ENCODE measurements at regions not wholly inside any gene's neighbourhood (a gene's known extent, or its start where the extent isn't known, plus 50 kb on each side); places are given as distances from the start of the nearest gene placed in this dataset.
A peak's percentile ranks its signal among the peaks of the same experiment; 100 is the strongest.

DNA sequence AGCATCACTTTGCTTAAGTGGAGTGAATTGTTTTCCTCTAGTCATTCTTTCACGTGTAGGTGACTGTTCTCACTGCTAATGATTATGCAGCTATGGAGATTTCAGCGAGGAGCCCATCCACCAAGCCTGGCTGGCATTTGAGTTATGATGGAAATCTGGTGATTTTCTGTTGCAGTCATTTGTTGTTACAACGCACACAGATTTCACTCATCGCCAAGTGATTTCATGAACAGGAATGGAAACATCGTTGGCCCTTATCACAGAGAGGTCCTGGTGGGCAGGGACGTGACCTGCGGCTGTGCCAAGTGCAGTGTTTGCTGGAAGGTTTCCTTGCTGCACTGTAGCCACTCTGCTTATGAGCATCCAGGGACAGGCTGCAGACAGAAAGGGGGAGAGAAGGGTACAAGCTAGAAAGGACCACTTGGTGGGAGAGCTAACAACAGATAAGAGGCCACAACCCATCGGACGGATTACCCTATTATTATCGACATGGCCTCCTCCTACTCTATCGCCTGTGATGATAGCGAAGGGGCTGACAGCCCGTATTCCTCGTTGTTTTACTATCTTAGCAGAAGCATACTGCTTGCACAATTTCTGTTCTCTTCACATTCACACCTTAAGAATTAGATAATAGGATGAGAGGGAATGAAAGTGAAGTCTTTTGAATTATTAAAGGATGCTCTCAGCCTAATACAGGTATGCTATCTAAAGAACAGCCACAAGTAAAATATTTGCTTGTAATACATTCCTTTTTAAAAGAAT lies 99.0 kb upstream of the PITRM1 start:
- no peaks in the 10 kb centered on the region for H3K27me3 ChIP-seq
- DNase-seq, result peak; percentile 15 to 36
- no peak overlapping the region for H3K4me3 ChIP-seq
- H3K27ac ChIP-seq, result peak overlapping the region in 3 of 10 donors; percentile 9 to 43 (median 12)
- 44 to 61% methylated on average over 14 of the region's 14 CpGs for WGBS, 2 donors
- peak in 6 of 8 donors; percentile 47 to 79 (median 72) for ATAC-seq
- peaks cover 0 to 26% (median 10%) of the 10 kb centered on the region in 9 donors for H3K4me1 ChIP-seq
- TF ChIP-seq, protein P1, sequence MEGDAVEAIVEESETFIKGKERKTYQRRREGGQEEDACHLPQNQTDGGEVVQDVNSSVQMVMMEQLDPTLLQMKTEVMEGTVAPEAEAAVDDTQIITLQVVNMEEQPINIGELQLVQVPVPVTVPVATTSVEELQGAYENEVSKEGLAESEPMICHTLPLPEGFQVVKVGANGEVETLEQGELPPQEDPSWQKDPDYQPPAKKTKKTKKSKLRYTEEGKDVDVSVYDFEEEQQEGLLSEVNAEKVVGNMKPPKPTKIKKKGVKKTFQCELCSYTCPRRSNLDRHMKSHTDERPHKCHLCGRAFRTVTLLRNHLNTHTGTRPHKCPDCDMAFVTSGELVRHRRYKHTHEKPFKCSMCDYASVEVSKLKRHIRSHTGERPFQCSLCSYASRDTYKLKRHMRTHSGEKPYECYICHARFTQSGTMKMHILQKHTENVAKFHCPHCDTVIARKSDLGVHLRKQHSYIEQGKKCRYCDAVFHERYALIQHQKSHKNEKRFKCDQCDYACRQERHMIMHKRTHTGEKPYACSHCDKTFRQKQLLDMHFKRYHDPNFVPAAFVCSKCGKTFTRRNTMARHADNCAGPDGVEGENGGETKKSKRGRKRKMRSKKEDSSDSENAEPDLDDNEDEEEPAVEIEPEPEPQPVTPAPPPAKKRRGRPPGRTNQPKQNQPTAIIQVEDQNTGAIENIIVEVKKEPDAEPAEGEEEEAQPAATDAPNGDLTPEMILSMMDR (IDR thresholded peaks at IDR 0.05), result no peak
- intact Hi-C loops (cut with DNase I), result no loop called here
- no peaks in the 10 kb centered on the region for H3K36me3 ChIP-seq
- peaks cover 0 to 6% (median 0%) of the 10 kb centered on the region in 11 donors for H3K9me3 ChIP-seq

DNA sequence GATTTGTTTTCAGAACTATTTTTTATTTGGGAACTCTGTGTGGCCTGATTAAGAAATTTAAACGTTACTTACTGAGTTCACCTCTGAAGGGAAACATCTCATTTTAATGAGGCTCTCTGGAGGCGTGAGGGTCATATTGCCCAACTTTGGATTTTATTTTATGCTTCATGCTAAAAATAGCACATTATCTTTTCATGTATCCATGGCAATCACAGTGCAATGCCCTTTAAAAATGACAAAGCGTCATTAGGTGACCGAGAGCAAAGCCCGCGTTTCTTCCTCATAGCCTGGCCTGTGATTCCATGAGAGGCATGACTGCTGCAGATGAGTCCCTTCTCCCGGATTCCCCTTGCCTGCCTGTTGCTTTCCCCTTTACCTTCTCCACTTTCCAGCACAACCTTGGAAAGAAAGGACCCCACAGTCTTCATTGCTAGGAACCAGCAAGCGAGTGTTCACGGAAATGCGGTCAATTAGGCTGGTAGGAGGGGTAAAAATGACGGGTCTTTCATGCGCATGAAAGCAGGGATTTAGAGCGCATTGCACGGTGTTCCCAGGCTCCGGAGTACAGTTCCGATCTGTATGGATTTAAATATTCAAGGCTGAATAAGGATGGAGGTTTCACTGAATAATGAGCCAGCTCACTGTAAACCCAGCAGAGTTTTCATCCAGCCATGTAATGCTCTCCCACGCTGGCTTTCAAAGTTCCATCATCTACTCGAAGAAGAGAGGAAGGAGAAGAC lies 98.2 kb upstream of the PITRM1 start:
- DNase-seq, result no peak
- intact Hi-C loops (cut with DNase I), result no loop called here
- 77 to 84% methylated on average over 18 of the region's 18 CpGs for WGBS, 2 donors
- H3K4me3 ChIP-seq, result no peak overlapping the region
- TF ChIP-seq, protein P1 (IDR thresholded peaks at IDR 0.05), result no peak
- peaks cover 0 to 26% (median 10%) of the 10 kb centered on the region in 9 donors for H3K4me1 ChIP-seq
- no peak overlapping the region for H3K27ac ChIP-seq
- no peaks in the 10 kb centered on the region for H3K27me3 ChIP-seq
- H3K9me3 ChIP-seq, result peaks cover 0 to 6% (median 0%) of the 10 kb centered on the region in 11 donors
- no peak for ATAC-seq
- no peaks in the 10 kb centered on the region for H3K36me3 ChIP-seq

DNA sequence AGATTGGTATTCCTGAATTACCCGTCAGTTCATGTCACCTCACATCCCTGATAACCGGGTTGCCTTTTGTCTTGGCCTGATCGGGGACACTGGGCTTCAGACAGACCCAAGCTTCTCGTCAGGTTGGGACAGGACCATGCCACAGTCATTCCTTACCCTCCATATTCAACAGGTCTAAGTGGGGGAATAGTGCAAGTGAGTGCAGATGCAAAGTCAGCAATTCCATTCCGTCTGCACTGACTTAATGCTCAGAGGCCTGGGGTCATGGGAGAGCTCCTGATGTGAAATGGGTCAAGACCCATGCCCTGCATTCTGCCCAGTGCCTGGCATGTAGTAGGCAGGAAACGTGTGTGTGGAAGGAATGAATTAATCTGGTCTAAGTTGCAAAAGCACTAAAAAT lies 95.4 kb upstream of the PITRM1 start:
- Histone ChIP-seq H3K4me1 (peaks cover 0 to 39% (median 12%) of the 10 kb centered on the region in 9 donors), H3K27me3 (no peaks in the 10 kb centered on the region), H3K27ac (no peak overlapping the region), H3K4me3 (no peak overlapping the region), H3K36me3 (no peaks in the 10 kb centered on the region), H3K9me3 (no peaks in the 10 kb centered on the region)
- DNase-seq (no peak), ATAC-seq (no peak)
- intact Hi-C loops (cut with DNase I), result no loop called here
- WGBS, 2 donors, result 78 to 82% methylated on average over 6 of the region's 6 CpGs
- TF ChIP-seq, protein P1 (IDR thresholded peaks at IDR 0.05), result no peak

DNA sequence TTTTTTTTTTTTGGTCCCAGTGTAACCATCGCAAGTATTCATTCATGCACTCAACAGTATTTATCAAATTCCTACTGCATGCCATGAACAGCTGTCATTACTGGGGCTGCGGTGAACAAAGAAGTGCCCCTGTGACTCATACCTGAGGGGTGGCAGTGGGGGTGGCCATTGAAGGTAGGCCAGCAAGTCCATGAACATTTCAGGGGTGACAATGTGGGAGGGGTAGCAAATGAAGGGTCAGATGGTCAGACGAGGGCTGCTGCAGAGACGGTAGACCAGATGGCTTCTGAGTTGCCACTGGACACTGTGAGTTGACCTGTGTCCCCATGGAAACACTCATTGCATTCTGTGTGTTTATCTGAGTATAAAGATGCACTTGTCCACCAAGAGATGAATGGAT lies 92.5 kb upstream of the PITRM1 start:
- H3K27ac ChIP-seq, result peak overlapping the region in 1 of 10 donors; percentile 66
- no peaks in the 10 kb centered on the region for H3K36me3 ChIP-seq
- intact Hi-C loops (cut with DNase I), result no loop called here
- no peaks in the 10 kb centered on the region for H3K9me3 ChIP-seq
- H3K4me1 ChIP-seq, result peaks cover 0 to 16% (median 3%) of the 10 kb centered on the region in 9 donors
- H3K27me3 ChIP-seq, result no peaks in the 10 kb centered on the region
- no peak for DNase-seq
- WGBS, 2 donors, result 81 to 86% methylated on average over 4 of the region's 4 CpGs
- ATAC-seq, result no peak
- H3K4me3 ChIP-seq, result no peak overlapping the region
- TF ChIP-seq, protein P1 (IDR thresholded peaks at IDR 0.05), result no peak
